ENCODE measurements at regions not wholly inside any gene's neighbourhood (a gene's known extent, or its start where the extent isn't known, plus 50 kb on each side); places are given as distances from the start of the nearest gene placed in this dataset.

- DNase-seq: peak; percentile 68 to 73
Measured at GRCh38 chr20:40359131-40359912, 329.7 kb downstream of the MAFB start.

- DNase-seq: no peak
Measured at GRCh38 chr20:40354880-40355279, 334.2 kb downstream of the MAFB start.

GRCh38 chr20:40343390-40343789 lies 345.6 kb downstream of the MAFB start:
- no peak for DNase-seq

- peak; percentile 78 to 90 for DNase-seq
Measured at GRCh38 chr20:40341561-40341960, 347.5 kb downstream of the MAFB start.

GRCh38 chr20:40339661-40340449 lies 349.2 kb downstream of the MAFB start:
- DNase-seq: peak; percentile 94 to 99

- DNase-seq: no peak
Measured at GRCh38 chr20:40336533-40336932, 352.5 kb downstream of the MAFB start.

GRCh38 chr20:40335901-40336351 lies 353.1 kb downstream of the MAFB start:
- DNase-seq: no peak

GRCh38 chr20:40335437-40335836 lies 353.6 kb downstream of the MAFB start:
- no peak for DNase-seq

- no peak for DNase-seq
Measured at GRCh38 chr20:40333591-40333990, 355.4 kb downstream of the MAFB start.

- DNase-seq: no peak
Measured at GRCh38 chr20:40331807-40332560, 357.1 kb downstream of the MAFB start.

- DNase-seq: no peak
Measured at GRCh38 chr20:40331249-40331648, 357.8 kb downstream of the MAFB start.

GRCh38 chr20:40329321-40329720 lies 359.7 kb downstream of the MAFB start:
- DNase-seq: peak in 1 of 2 donors; percentile 63

- peak; percentile 91 to 92 for DNase-seq
Measured at GRCh38 chr20:40326784-40327183, 362.3 kb downstream of the MAFB start.

GRCh38 chr20:40325006-40325568 lies 363.9 kb downstream of the MAFB start:
- DNase-seq: peak; percentile 53 to 68

GRCh38 chr20:40323361-40323794 lies 365.7 kb downstream of the MAFB start:
- DNase-seq: peak; percentile 94 to 98

GRCh38 chr20:40322941-40323340 lies 366.1 kb downstream of the MAFB start:
- peak in 1 of 2 donors; percentile 45 for DNase-seq

- DNase-seq: no peak
Measured at GRCh38 chr20:40320517-40321011, 368.5 kb downstream of the MAFB start.

- DNase-seq: no peak
Measured at GRCh38 chr20:40319741-40320516, 369.1 kb downstream of the MAFB start.

GRCh38 chr20:40319056-40319455 lies 370.0 kb downstream of the MAFB start:
- no peak for DNase-seq

GRCh38 chr20:40317156-40317790 lies 371.8 kb downstream of the MAFB start:
- no peak for DNase-seq

- DNase-seq: no peak
Measured at GRCh38 chr20:40314278-40314677, 374.8 kb downstream of the MAFB start.
